Epithelial cell of esophagus (primary cell): ENCODE measurements at regions not wholly inside any gene's neighbourhood (a gene's known extent, or its start where the extent isn't known, plus 50 kb on each side); places are given as distances from the start of the nearest gene placed in this dataset.
"Not testable (repeated sequence)": the region's sequence is repeated elsewhere in the genome, so short reads cannot be mapped to it uniquely, and the experiment has no call there.

ENCODE experiments used
- DNase-seq: peaks from one replicate; pipeline ENCODE4 v3.0.0; 2010; ENCODE audit warnings: low read depth
- H3K4me3 ChIP-seq: 2 replicates; pipeline ENCODE4 v1.5.1; 2011; ENCODE audit warnings: mild to moderate bottlenecking, low read length, control low read depth
- CTCF ChIP-seq: IDR thresholded peaks from 2 replicates; pipeline ENCODE4 v1.5.1; 2011; ENCODE audit warnings: low read depth, mild to moderate bottlenecking, low read length, control low read depth, inconsistent platforms; ENCODE audit not compliant: insufficient read depth; ENCODE audit errors: missing control alignments

GRCh38 chr12:74381958-74382357, 155.7 kb upstream of the ATXN7L3B start:
- DNase-seq, result no peak
- H3K4me3 ChIP-seq, result no peak overlapping the region
- no peak for TF ChIP-seq CTCF

- DNase-seq, result no peak
- TF ChIP-seq CTCF, result no peak
- no peak overlapping the region for H3K4me3 ChIP-seq
Measured at GRCh38 chr12:74382983-74383382, 154.7 kb upstream of the ATXN7L3B start.

- TF ChIP-seq CTCF, result no peak
- DNase-seq, result no peak
Measured at GRCh38 chr12:74391283-74391682, 146.4 kb upstream of the ATXN7L3B start.

GRCh38 chr12:74393272-74393671, 144.4 kb upstream of the ATXN7L3B start:
- no peak for TF ChIP-seq CTCF
- no peak overlapping the region for H3K4me3 ChIP-seq
- peak; percentile 77 for DNase-seq

More at GRCh38 chr12:74391283-74391682, 146.4 kb upstream of the ATXN7L3B start:
- no peak overlapping the region for H3K4me3 ChIP-seq

GRCh38 chr12:74394647-74395046, 143.0 kb upstream of the ATXN7L3B start:
- no peak overlapping the region for H3K4me3 ChIP-seq
- TF ChIP-seq CTCF, result no peak
- no peak for DNase-seq

- H3K4me3 ChIP-seq, result no peak overlapping the region
- DNase-seq, result no peak
- no peak for TF ChIP-seq CTCF
Measured at GRCh38 chr12:74401035-74401434, 136.6 kb upstream of the ATXN7L3B start.

- no peak overlapping the region for H3K4me3 ChIP-seq
- TF ChIP-seq CTCF, result no peak
- no peak for DNase-seq
Measured at GRCh38 chr12:74401966-74402365, 135.7 kb upstream of the ATXN7L3B start.

GRCh38 chr12:74403221-74403470, 134.5 kb upstream of the ATXN7L3B start:
- H3K4me3 ChIP-seq, DNase-seq: not testable (repeated sequence)
